Fibroblast of villous mesenchyme (primary cell): ENCODE measurements at regions not wholly inside any gene's neighbourhood (a gene's known extent, or its start where the extent isn't known, plus 50 kb on each side); places are given as distances from the start of the nearest gene placed in this dataset.

Source experiments
- DNase-seq: peaks from one replicate; pipeline ENCODE4 v3.0.0-alpha.2; 2010; ENCODE audit warnings: low read depth
- H3K4me3 ChIP-seq: 2 replicates; pipeline ENCODE4 v1.5.1; 2011; ENCODE audit warnings: low read depth, mild to moderate bottlenecking, low read length
- CTCF ChIP-seq: IDR thresholded peaks from 2 replicates; pipeline ENCODE4 v1.5.1; 2012; ENCODE audit warnings: low read depth, mild to moderate bottlenecking, low read length; ENCODE audit not compliant: insufficient read depth

- no peak for TF ChIP-seq CTCF
- no peak overlapping the region for H3K4me3 ChIP-seq
- no peak for DNase-seq
These were observed 1477.2 kb downstream of the TBC1D22A start for GRCh38 chr22:48239461-48240147.

DNA sequence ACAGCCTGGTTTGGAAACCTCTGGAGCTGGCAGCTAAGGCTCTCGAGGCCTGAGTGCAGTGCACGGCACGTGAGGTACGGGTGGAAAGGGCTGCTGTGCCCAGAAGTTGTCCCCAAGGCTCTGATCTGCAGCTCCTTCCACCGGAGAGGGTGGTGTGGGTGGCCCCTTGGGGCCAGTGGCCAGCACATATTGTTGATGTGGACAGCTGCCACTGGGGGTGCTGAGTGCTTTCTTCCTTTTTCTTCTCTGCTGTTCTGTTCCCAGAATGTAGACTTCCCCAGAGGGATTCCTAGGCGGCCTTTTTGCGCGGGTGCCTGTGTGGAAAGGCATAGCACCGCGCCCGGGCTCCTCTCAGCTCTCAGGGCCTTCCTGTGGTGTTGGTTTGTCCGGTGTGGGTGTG lies 1476.5 kb downstream of the TBC1D22A start:
- no peak for TF ChIP-seq CTCF
- DNase-seq = no peak
- no peak overlapping the region for H3K4me3 ChIP-seq

- no peak for DNase-seq
- no peak overlapping the region for H3K4me3 ChIP-seq
- no peak for TF ChIP-seq CTCF
These were observed 1476.0 kb downstream of the TBC1D22A start for GRCh38 chr22:48238284-48238915.

- no peak overlapping the region for H3K4me3 ChIP-seq
- no peak for DNase-seq
- no peak for TF ChIP-seq CTCF
These were observed 1475.2 kb downstream of the TBC1D22A start for GRCh38 chr22:48237466-48238283.

GRCh38 chr22:48236261-48236660 lies 1473.8 kb downstream of the TBC1D22A start:
- no peak for TF ChIP-seq CTCF
- no peak overlapping the region for H3K4me3 ChIP-seq
- DNase-seq = no peak

DNA sequence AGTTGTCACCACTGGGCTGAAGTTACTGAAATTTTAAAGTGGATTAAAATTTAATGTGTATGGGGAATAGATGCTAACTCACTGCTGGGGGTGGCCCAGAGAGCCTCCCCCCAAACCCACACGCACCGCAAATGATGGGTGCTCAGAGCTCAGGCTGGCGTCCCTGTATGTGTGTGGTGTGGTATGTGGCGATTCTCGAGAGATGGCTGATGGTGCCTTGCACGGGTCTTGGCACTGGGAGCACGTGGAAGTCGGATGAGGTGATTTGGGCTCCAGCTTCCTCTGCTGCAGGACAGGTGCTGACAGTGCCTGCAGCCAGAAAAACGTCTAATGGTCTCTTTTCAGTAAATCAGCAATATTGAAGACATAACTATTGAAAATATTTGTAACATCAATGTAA lies 1473.3 kb downstream of the TBC1D22A start:
- no peak for TF ChIP-seq CTCF
- no peak for DNase-seq
- H3K4me3 ChIP-seq = no peak overlapping the region
